ENCODE measurements at regions not wholly inside any gene's neighbourhood (a gene's known extent, or its start where the extent isn't known, plus 50 kb on each side); places are given as distances from the start of the nearest gene placed in this dataset.

DNA sequence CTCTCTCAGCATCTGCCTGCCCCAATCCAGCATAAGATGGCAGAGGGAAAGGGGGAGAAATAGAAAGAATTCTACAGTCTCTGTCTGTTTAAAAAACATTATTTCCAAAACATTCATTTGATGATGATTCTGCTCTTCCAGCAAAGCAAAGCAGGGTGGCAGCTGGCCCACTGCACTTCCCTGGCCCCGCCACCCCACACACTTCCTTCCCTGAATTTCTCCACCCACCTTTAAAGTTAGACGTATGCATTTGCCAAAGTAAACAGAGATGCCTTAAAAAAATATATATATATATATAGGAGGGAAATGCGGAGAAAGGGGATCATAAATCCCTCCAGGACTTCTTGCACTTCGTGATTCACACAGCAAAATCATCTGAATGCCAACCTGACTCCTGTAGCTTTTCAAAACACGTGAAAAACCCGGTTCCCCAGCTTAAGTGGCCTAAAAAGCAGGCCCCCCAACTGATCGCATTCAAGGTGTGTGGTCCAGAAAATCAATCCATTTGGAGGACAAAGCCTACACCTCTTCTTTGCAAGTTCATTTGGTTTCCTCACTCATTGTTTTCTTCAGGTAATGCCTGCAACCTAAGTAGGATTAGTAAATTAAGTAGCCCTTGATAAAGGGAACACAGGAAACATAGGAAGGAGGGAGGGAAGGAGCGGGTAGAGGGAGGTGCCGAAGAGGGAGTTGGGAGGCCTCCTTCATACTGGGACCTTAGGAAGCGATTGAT lies 68.8 kb downstream of the LLPH start:
- TF ChIP-seq, protein P1, sequence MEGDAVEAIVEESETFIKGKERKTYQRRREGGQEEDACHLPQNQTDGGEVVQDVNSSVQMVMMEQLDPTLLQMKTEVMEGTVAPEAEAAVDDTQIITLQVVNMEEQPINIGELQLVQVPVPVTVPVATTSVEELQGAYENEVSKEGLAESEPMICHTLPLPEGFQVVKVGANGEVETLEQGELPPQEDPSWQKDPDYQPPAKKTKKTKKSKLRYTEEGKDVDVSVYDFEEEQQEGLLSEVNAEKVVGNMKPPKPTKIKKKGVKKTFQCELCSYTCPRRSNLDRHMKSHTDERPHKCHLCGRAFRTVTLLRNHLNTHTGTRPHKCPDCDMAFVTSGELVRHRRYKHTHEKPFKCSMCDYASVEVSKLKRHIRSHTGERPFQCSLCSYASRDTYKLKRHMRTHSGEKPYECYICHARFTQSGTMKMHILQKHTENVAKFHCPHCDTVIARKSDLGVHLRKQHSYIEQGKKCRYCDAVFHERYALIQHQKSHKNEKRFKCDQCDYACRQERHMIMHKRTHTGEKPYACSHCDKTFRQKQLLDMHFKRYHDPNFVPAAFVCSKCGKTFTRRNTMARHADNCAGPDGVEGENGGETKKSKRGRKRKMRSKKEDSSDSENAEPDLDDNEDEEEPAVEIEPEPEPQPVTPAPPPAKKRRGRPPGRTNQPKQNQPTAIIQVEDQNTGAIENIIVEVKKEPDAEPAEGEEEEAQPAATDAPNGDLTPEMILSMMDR (IDR thresholded peaks at IDR 0.05; ENCODE audit: extremely low read depth in 1 of 2, insufficient read depth in 1 of 2, low read depth in 1 of 2, low read length in 2 of 2), result no peak
- TF ChIP-seq POLR2A (IDR thresholded peaks at IDR 0.05; ENCODE audit: low read depth, low read length) (no peak), EZH2 (IDR thresholded peaks at IDR 0.05; ENCODE audit: borderline replicate concordance, low read depth, low read length, severe bottlenecking) (no peak), FOS (IDR thresholded peaks at IDR 0.05; ENCODE audit: borderline replicate concordance, insufficient read depth, low read length) (no peak), JUN (IDR thresholded peaks at IDR 0.05; ENCODE audit: borderline replicate concordance, insufficient read depth, insufficient read length, low read depth) (no peak)
